Activated gamma-delta T cell treated with Interleukin-2 at 50 U/mL for 16 hours (primary cell): ENCODE measurements at regions not wholly inside any gene's neighbourhood (a gene's known extent, or its start where the extent isn't known, plus 50 kb on each side); places are given as distances from the start of the nearest gene placed in this dataset.

Source experiments
- DNase-seq: peaks from one replicate; pipeline ENCODE4 v3.0.0-alpha.2; 2020

DNA sequence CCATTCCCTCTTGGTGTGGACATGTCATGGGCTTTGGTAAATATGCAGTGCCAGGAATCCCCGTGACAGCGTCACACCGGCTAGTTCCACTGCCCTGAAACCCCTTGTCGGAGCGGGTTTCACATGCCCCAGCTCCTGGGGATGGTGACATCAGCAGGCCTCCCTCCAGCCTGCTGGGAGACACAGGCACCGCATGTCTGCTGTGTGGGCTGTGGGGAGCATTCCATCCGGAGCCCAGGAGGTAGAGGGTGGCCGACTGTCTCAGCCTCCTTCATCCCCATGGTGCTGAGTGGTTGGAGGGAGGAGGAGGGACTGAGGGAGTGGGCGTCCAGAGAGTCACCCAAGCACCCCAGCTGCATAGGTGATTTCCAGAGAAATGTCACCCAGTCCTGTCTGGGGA, 1161.1 kb downstream of the BRD1 start:
- no peak for DNase-seq

DNA sequence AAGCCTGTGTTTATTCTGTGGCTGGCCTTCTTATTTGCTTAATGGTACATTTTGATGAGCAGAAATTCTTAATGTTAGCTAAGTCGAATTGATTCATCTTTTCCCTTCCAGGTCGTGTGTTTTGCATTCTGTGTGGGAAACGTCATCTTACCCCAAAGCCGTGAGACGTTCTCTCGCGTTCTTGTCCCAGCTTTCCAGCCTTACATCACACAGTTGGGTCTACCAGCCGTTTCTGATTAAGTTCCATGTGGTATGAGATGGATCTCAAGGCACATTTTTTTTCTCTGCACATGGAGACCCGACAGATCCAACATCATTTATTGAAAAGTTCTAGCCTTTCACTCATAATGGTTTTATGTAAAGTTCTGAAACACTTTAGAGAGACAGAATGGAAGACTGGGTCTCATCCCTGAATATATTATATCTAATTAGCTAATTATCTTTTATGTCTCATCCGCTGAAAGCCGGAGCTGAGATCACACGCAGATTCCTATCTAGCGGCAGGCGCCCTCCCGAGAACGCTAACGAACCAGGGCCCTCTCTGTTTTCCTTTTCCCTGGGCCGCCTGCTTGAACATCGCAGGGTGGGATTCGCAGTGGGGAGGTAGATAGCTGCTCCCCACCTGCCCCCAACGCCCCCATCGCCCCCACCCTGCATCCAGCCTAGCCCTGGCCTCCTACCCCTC, 1162.2 kb downstream of the BRD1 start:
- DNase-seq: no peak

DNA sequence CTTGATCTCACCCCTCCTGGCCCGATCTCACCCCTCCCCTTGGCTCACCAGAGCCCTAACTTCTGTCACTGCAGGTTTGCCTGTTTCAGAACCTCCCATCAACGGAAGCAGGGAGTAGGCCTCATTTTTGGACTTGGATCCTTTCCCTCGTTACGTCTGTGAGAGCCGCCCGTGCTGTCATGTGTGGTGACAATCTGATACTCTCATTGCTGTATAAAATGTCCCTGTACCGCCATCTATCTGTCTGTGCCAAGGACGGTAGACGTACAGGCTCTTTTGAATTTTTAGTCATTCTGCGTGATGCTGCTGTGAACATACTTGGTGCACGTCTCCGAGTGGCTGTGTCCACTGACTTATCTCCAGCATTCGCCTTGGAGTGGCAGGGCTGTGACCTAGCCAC, 1163.1 kb downstream of the BRD1 start:
- DNase-seq: no peak

DNA sequence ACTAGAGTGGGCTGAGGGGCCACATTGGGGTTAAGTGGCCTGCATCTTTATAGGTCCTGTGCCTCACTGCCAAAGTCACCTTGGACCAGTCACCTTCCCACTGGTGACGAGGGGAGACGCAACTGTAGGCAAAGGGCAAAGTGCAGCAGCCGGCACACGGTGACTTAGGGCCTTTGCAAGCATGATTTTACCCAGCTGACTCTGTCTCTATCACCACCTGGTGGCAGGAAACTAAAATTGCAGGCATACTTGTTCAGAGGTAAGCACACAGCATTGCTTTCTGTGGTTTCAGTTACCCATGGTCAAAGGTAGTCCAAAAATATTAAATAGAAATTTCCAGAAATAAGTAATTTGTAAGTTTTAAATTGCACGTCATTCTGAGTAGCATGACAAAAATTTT, 1164.4 kb downstream of the BRD1 start:
- no peak for DNase-seq

DNA sequence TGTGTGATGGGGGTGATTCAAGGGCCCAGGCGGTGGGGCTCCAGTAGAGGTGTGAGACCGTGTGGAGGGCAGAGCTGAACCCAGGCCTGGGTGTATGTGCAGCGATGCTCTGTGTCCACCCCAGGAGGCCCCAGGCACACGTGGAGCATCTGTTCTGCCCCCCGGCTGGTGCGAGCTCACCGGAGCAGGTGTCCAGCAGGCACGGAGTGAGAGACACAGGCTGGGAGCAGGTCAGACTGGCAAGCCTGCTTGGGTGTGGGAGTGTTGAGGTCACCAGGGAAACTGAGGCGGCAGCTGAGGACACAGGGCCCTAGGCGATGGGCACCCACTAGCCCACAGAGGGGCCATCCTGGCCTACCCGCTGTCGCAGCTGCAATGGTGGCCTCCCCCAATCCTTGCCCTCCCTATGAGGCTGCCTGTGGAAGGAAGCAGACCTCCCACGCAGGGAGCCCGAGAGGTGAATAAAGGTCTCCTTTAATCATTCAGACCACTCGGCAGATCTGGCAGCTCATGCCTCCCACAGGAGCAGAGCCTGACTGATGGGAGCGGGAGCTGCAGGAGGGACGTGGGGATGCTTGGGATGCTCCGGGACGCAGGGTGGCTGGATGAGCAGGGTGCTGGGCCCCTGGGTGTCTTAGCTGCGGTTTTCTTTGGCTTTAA, 1165.1 kb downstream of the BRD1 start:
- no peak for DNase-seq

DNA sequence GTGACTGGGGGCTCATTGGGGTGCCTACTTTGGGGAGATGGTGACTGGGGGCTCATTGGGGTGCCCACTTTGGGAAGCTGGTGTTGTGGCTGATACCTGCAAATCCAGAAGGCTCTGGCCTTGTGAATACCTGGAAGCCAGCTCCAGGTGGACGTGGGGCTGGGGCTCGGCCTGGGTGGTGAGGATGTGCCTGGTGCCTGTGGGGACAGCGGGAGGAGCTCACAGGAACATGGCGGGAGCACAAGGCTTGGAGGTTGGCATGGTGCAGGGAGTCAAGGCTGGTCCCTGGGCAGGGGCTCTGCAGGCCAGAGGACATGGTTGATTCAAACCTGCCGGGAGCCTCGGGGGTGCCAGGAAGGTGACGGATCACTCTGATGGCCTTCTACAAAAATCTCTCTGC, 1165.7 kb downstream of the BRD1 start:
- DNase-seq: no peak

DNA sequence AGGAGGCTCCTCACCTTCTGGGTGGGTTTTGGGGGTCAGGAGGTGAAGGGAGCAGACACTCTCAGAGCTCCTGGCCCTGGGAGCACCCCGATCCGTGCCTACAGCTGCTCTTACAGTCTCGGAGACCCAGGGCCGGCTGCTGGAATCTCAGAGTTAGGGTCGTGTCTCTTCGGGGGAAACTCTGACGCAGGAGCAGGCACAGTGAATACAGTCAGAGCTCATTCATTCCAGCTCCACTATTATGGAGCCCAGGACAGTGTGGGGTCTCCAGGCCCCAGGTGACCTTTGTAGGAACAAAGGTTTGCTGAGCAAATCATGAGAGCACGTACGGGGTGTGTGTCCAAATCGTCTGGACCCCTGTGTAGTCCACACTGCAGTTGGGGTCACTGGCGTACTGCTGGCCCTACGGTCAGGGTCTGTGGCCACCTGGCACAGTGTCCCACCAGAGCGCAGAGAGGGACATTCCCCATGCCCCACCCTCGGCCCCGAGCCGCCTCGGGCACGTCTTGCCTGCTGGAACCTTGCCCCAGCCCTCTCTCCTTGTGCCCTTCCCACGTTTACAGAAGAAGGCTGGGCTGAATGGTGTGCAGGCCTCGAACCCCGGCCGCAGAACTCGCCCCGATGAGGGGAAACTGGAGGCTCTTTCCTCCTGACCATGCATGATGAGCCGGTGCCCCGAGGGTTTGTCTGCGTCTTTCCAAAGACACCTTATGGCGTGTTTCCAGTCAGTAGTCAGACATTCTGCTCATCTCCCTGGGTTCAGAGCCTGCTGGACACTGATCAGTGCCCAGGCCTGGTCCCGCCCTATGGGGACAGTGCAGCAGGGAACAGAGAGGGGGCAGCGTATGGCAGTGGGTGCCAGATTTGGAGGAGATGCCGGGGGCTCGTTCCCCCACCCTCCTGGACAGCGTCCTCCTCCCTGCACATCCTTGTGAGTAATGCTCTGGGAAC, 1166.6 kb downstream of the BRD1 start:
- no peak for DNase-seq

DNA sequence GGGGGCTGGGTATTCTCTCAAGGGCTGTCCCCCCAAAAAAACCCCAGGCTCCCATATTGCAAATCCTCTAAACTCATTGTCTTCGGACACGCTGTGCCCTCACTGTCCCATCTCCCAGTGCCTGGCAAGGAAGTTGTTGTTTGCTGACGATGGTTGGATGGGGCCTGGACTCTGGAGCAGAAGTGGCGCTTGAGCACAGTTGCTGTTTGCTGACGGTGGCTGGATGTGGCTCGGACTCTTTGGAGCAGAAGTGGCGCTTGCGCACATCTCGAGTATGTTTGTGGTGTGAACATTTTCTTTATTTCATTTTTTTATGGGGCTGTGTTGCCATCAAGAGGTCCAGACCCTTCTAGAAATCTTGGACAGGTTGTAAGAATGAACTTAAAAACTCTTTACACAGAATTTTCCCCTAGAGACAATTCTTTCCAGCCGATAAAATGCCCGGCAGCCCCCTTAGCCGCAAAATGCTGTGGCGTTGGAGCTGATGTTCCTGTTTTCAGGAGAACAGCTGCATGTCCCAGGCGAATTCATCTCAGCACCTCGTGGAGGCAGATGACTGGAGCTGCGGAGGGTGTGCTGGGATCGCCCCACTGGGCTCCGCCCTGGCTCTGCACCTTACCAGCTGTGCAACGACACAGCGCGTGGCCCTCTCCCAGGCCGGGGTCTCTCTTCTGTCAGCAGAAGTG, 1167.4 kb downstream of the BRD1 start:
- no peak for DNase-seq

DNA sequence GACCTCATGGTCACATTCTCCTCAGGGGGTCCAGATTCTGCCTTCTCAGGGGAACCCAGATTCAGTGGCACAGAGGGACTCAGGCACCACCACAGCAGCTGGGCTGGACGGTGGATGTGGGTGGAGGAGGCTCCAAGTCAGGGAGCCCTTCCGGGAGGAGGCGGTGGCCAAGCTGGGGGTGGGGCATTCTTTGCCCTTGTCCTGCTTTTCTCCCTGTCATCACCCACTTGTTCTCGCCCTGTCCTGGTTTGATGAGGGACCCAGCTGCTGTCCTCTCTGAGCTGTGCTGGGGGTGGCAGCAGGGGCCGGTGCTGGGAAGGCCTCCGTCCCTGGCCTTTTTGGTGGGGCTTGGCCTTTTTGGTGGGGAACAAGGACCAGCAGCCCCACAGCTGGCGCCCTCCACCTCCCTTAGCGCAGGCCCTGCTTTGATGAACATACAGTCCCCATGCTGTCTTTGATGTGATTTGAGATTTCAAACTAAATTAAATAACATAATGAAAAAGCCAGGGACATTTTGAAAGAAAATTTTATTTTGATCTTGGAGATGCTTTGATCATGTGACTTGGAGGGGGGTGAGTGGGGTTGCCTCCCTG, 1168.2 kb downstream of the BRD1 start:
- DNase-seq: no peak

DNA sequence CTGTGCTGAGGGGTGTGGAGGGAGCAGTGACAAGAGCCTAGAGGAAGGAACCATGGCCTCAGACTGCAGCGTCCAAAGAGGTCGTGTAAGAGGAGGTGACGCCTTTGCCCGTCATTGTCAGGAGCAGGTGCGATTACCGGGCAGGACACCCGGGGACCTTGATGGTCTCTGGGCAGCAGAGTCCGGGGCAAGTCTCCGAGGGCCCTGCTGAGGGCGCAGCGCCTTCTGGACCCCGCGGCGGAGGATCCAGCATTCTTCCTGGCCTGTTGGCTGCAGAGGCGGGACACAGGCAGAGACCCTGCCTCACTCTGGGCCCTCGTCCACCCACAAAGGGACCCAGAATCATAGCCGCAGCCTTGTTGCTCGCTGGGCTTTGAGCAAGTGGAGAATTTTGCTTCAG, 1168.8 kb downstream of the BRD1 start:
- no peak for DNase-seq

DNA sequence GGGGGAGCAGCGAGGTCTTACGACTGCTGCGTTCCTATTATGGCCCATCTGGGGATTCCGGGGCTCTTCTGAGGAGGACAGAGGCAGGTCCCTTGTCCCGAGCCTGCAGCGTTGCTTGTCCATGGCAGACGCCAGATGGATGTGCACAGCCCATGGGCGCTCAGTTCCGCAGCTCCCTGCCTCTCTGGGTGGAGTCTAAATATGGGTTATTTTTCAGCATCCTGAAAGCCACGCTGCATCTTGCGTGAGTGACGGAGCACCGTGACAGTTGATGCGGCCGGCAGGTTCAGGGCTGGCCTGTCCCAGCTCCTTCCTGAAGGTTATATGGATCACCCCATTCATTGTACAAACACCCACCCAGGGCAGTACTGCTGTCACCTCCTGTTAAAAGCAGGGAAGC, 1169.4 kb downstream of the BRD1 start:
- DNase-seq: no peak

DNA sequence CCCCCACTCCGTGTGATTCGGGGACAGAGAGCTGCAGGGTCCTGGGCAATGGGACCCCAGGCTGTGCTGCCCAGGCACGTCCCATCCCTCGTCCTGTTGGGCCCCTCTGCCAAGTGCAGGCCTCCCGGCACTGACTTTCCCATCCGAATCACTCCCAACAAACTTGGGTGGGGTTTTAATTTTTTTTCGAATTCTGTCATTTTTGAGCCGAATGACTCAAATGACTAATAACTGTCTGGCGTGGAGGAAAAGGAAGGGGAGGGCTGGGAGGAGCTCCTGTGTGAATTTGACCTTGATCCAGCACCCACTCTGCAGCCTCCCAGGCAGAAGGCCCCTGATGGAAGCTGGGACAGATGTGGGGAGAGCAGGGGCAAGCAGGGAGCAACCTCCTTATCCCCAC, 1173.2 kb downstream of the BRD1 start:
- DNase-seq: no peak

DNA sequence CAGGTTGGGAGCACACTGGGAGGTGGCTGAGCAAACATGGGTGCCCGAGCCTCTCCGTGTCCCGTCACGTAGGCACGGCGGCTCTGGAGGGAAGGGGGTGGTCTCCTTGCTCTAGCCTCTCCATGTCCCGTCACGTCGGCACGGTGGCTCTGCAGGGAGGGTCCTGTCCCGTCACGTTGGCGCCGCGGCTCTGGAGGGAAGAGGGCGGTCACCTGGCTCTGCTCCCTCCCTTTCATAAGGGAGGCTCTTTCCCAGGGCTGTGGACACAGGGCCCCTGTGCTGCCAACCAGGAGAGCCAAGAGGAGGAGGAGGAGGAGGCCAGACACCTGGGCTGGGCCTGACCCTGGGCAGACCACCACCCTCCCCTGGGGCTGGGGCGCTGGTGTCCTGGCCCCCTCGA, 1173.7 kb downstream of the BRD1 start:
- DNase-seq: no peak

DNA sequence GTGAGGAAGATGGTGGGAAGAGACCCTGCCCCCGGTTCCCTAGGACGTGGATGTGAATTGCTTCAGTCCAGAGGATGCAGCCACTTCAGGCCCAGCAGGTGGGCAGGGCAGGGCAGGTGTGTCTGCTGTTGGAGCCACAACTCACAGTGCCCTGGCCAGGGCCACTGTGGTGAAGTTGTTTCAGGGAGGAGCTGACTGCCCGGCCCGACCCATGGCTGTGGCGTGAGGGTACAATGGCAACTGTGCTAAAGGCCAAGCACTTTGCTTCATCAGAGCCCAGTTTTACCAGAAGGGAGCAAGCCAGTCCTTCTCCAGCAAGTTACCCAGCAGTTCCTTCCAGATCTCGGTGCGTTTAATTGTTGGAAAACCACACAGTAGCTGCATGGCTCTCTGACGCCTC, 1174.4 kb downstream of the BRD1 start:
- DNase-seq: no peak

DNA sequence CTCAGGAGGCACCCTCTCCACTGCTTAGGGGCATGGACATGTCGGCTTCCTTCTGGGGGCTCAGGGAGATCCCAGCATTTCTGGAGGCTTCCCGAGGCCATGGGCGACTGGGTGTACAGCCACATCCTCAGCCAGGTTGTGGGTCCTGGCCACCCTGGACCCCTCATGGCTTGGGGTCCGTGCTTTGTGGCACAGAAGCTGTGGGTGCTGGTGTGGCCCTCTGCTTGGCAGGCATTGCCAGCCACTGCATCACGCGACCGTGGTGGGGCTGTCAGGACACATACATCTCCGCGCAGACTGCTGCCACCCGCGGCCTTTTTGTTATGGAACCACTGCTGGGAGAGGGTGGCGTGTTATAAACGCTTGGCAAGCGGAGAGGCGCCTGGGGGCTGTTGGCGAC, 1174.9 kb downstream of the BRD1 start:
- no peak for DNase-seq

DNA sequence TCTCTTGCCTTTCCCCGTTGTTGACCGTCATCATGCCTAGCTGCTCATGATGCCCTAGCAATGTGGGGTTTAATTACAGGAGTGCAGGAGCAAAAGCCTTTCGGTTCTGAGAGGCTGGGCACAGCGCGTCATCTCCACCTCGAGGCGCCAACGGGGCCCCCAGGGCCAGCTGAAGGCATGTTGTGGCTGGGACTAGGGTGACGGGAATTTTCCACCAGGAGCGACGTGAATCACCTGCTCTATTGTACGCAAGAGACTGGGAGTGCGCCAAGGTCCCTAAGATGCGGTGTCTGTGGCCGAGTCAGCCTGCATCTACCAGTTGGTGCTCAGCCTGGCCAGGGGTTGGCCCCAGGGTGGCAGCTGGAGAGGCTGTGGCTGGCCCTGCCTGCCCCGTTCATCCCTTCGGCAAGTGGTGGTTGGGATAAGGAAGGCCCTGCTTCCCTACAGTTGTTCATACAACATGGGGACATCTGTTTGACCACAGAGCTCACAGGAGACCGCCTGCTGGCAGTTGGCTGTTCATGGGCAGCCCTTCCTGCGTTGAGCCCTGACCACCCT, 1175.6 kb downstream of the BRD1 start:
- DNase-seq: no peak

DNA sequence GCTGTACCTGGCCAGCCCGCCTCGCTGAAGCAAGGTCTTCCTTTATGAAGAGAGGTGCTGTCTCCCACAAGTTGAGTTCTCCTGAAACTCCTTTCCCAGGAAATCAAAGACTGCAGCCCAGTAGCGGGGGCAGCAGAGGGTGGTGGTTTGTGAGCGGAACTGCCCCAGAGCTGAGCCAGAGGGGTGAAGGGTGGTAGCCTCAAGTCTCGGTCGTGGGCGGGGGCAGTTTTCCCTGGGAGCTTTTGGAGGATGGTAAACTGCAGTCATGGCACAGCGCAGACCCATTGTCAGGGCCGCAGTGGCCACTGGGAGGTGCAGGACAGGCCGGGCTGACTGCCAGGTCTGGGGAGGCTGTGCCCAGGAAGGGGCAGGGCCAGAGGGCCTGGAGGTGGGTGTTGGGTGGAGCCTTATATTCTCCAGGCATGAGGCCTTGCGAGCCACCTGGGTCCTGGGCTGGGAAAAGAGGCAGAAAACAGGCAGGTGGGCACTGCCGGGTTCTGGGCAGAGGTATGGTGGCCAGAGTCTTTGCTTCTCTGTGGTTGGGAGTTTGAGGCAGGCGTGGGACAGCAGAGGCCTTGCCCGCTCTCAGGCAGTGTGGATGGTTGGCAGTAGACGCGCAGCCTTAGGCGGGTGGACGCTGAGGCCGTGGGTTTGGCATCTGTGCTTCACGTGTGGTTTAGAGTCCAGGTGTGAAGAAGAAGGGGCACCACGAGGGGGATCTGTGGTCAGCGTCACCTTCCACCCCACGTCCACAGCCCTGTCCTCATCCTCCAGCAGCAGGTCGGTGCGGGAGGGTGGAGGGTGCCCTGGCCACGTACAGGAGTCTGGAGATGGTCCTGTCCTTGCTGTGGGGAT, 1176.4 kb downstream of the BRD1 start:
- no peak for DNase-seq

DNA sequence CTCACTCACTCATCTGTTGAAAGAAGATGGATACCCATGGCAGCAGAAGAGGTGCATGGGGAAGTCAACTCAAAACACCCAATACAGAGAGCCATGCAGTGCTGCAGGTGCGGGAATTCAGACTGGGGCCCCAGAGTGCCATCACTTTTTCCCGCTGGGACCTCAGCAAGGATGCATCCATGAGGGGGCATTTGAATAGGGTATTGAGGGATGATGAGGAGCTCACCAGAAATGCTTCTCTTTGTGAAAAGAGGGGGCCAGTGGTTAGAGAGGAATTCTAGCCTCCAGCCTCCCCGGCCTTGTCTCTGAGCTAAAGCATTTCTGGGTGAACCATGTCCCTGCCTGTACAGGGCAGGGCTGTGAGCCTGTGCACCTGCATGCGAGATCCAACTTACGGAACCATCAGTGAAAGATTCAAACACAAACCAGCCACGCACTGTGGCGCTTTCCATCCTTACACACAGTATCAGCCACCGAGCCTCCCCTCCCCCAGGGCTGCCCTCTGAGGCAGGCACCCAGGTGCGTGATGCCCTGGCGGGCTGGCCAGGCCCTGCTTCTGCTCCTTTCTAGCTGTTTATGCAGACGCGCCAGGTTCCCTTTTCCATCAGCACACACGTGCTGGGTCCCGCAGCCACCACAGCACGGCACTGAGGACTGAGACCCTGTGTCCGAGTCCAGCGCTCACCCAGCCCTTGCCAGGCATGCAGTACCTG, 1177.2 kb downstream of the BRD1 start:
- DNase-seq: no peak

DNA sequence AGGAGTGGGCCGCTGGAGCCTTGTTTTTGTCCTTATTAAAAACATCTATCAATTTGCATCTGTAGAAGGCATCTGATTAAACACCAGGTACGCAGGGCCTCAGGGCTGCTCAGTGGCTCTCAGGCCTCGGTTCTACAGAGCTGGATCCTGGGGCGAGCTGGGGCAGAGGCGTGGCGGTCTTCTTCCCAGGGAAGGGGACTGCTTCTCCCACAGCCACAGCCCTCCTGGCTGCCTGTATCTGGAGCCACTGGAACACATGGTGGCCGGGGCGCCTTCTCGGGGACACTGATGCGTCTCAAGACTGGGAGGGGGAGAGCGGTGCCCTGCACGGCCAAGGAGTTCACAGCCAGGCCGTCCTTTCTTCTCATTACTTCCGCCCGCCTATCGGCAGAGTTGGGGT, 1178.2 kb downstream of the BRD1 start:
- no peak for DNase-seq

DNA sequence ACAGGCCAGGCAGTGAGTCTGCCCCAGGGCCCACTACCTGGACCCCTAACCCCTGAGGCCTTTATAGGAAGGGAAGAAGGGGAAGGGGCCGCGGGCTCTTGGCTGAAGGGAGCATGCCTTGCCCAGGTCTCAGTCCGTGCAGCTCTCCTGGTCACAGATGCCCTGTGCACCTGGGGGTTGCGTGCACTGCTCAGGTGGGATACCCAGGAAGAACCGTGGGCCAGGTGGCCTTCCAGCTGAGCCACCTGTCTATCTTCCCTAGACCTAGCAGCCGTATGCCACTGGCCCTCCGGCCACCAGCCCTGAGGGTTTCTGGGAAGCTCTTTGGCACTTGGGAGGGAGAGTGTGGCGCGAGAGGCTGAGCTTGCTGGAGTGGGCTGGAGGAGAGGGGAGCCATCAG, 1178.6 kb downstream of the BRD1 start:
- no peak for DNase-seq
